ENCODE measurements at regions not wholly inside any gene's neighbourhood (a gene's known extent, or its start where the extent isn't known, plus 50 kb on each side); places are given as distances from the start of the nearest gene placed in this dataset.

DNA sequence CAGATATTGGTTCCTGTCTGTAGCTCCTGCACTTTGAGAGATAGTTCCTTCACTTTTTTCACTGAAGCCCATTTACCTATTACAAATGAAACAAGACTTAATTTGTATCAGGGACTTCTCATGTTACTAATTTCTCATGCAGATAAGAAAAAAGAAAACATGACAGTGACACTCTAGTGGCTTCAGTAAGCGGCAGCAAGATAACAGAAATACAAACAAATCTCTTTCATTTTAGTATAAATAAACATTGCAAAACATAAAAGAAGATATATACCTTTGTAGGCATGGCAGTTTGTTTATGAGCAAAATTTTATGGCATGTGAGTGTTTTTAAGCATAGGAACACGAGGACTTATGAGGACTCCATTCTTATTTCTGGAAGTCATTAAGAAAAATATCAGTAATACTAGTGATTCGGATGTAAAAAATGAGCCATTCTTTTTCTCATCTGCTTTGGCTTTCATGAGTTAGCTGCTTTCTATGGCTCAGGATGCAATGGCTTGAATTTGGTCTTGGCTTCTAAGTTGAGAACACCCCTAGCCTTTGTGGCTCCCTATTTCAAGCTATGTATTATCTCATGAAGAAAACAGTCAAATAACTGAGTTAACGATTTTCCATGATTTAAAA is 310.1 kb upstream of the RGS6 start:
- Histone ChIP-seq H3K27me3 (no peaks in the 10 kb centered on the region), H3K27ac (no peak overlapping the region), H3K36me3 (peaks cover 0 to 16% (median 0%) of the 10 kb centered on the region in 3 donors), H3K9me3 (no peaks in the 10 kb centered on the region), H3K4me1 (no peaks in the 10 kb centered on the region), H3K4me3 (no peak overlapping the region)
- intact Hi-C loops (cut with DNase I): no loop called here
- 84% methylated on average over 4 of the region's 4 CpGs for WGBS, 2 donors
- no peak for DNase-seq
- TF ChIP-seq, protein P1, sequence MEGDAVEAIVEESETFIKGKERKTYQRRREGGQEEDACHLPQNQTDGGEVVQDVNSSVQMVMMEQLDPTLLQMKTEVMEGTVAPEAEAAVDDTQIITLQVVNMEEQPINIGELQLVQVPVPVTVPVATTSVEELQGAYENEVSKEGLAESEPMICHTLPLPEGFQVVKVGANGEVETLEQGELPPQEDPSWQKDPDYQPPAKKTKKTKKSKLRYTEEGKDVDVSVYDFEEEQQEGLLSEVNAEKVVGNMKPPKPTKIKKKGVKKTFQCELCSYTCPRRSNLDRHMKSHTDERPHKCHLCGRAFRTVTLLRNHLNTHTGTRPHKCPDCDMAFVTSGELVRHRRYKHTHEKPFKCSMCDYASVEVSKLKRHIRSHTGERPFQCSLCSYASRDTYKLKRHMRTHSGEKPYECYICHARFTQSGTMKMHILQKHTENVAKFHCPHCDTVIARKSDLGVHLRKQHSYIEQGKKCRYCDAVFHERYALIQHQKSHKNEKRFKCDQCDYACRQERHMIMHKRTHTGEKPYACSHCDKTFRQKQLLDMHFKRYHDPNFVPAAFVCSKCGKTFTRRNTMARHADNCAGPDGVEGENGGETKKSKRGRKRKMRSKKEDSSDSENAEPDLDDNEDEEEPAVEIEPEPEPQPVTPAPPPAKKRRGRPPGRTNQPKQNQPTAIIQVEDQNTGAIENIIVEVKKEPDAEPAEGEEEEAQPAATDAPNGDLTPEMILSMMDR (IDR thresholded peaks at IDR 0.05): no peak
- no peak for FAIRE-seq
- ATAC-seq: no peak

DNA sequence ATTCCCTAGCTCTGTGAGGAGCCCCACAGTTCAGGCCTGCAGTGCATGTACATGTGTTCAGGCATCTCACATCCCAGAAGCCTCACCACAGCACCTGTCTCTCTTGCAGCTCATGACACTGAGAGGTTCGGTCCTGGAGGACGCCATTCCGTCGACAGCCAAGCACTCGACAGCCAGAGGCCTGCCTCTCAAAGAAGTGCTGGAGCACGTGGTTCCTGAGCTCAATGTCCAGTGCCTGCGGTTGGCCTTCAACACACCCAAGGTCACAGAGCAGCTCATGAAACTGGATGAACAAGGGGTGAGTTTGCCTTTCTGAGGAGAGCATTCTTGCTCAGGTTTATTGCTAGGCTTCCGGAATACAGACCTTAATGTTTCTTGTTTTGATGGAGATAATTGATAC is 308.3 kb upstream of the RGS6 start:
- 76 to 77% methylated on average over 8 of the region's 8 CpGs for WGBS, 2 donors
- intact Hi-C loops (cut with DNase I): no loop called here
- H3K4me3 ChIP-seq: no peak overlapping the region
- H3K4me1 ChIP-seq: no peaks in the 10 kb centered on the region
- ATAC-seq: no peak
- H3K9me3 ChIP-seq: no peaks in the 10 kb centered on the region
- H3K27ac ChIP-seq: no peak overlapping the region
- no peaks in the 10 kb centered on the region for H3K27me3 ChIP-seq
- FAIRE-seq: no peak
- H3K36me3 ChIP-seq: peaks cover 0 to 16% (median 0%) of the 10 kb centered on the region in 3 donors
- no peak for DNase-seq
- TF ChIP-seq, protein P1 (IDR thresholded peaks at IDR 0.05): no peak

DNA sequence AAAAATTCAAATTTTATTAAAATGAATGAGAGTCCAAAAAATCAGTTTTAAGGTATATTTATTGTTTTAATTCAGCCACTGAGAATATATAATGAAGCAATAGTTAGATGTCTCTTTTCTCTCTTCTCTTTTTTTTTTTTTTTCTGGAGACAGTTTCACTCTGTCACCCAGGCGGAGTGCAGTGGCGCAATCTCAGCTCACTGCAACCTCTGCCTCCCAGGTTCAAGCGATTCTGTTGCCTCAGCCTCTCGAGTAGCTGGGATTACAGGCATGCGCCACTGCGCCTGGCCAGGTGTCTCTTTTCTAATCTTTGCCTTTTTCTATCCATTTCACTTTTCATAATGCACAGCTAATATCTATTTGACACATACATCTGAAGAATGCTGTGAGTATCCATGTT is 307.1 kb upstream of the RGS6 start:
- TF ChIP-seq, protein P1 (IDR thresholded peaks at IDR 0.05): no peak
- Histone ChIP-seq H3K9me3 (no peaks in the 10 kb centered on the region), H3K4me1 (no peaks in the 10 kb centered on the region), H3K4me3 (no peak overlapping the region), H3K27me3 (no peaks in the 10 kb centered on the region), H3K36me3 (peaks cover 0 to 16% (median 0%) of the 10 kb centered on the region in 3 donors), H3K27ac (no peak overlapping the region)
- FAIRE-seq: no peak
- ATAC-seq: no peak
- intact Hi-C loops (cut with DNase I): no loop called here
- 95% methylated on average over 6 of the region's 6 CpGs for WGBS, 2 donors
- no peak for DNase-seq

DNA sequence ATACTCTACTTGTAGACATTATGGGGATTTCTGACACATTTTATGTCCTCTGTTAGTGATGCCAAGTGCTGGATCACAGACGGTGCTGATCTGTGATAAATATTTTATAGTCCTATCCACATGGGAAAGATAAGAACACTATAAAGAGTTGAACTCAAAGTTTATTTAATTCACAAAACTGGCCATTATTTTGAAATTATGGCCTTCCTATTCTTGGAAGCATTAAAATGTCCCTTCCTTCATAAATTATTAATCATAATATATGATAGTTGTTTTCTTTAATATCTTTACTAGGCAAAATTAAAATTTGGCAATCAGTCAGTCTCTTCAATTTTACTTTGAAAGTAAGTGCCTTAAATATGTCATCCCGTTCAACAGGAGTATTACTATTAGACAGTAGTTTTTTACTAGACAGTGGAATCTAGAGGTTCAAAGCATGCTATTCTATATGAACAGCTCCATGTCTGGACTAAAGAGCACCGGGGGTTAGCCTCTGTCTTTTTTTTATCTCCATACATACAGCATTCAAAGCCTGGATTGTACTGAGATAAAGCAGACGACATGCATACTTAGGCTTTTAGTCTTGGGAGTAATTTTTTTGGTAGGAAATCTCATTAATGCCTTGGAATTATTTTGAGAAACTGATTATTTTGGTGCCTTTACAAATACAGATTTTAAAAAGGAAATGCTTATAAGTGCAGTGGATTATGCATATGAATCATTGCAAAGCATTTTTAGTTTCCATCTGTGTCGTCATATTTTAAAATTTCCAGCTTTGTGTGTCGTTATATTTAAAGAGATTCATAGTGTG is 306.1 kb upstream of the RGS6 start:
- no peaks in the 10 kb centered on the region for H3K4me1 ChIP-seq
- no peak for FAIRE-seq
- H3K4me3 ChIP-seq: no peak overlapping the region
- no peak for ATAC-seq
- TF ChIP-seq, protein P1 (IDR thresholded peaks at IDR 0.05): no peak
- H3K9me3 ChIP-seq: no peaks in the 10 kb centered on the region
- no peak for DNase-seq
- H3K36me3 ChIP-seq: peaks cover 0 to 16% (median 0%) of the 10 kb centered on the region in 3 donors
- intact Hi-C loops (cut with DNase I): no loop called here
- H3K27me3 ChIP-seq: no peaks in the 10 kb centered on the region
- WGBS, 2 donors: 76 to 77% methylated on average over 6 of the region's 6 CpGs
- no peak overlapping the region for H3K27ac ChIP-seq

DNA sequence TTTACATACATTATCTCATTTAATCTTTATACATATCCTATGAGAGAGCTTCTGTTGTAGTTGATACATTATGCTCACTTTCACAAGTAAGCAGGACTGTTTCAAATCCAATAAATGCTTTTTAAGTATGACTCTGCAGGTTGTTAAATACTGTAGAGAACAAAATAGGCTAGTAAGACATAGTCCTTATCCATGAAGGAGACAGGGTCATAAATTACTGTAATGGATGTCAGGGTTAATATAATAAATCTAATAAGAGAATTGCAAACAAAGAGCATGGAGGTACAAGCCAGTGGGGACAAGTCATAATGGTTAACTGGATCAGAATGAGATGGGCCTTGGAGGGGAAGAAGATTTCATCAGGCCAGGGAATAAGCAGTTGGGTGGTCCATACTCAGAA is 303.8 kb upstream of the RGS6 start:
- no peak for ATAC-seq
- Histone ChIP-seq H3K36me3 (peaks cover 0 to 16% (median 0%) of the 10 kb centered on the region in 3 donors), H3K27ac (no peak overlapping the region), H3K9me3 (no peaks in the 10 kb centered on the region), H3K4me1 (no peaks in the 10 kb centered on the region), H3K27me3 (no peaks in the 10 kb centered on the region), H3K4me3 (no peak overlapping the region)
- TF ChIP-seq, protein P1 (IDR thresholded peaks at IDR 0.05): no peak
- no peak for DNase-seq
- intact Hi-C loops (cut with DNase I): no loop called here
- FAIRE-seq: no peak
